ENCODE measurements at regions not wholly inside any gene's neighbourhood (a gene's known extent, or its start where the extent isn't known, plus 50 kb on each side); places are given as distances from the start of the nearest gene placed in this dataset.

DNA sequence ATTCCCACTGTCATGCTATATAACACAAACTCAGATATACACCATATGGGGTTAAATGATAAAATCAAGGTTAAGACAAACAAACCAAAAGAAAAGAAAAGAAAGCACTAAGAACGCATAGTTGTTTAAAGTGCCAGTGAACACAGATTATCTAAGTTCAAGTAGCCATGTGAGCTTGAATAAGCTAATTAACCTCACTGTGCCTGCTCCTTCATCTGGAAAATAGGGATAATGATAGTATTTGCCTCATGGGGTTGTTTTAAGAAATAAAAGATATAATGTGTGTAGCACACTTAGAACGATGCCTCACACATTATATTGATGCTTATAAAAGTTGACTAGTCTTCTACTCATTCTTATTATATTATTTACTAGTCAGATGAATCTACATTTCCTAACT is 72.6 kb upstream of the IL12A start:
- Histone ChIP-seq H3K27ac (ENCODE audit: extremely low read depth, low read depth, low read length) (no peak overlapping the region), H3K36me3 (ENCODE audit: control insufficient read depth in 2 of 2, insufficient read depth in 1 of 2, low read length in 2 of 2) (no peaks in the 10 kb centered on the region), H3K4me1 (ENCODE audit: control insufficient read depth, insufficient read depth, low read length) (no peaks in the 10 kb centered on the region), H3K9me3 (ENCODE audit: control insufficient read depth, insufficient read depth, low read depth, low read length) (no peaks in the 10 kb centered on the region), H3K4me3 (ENCODE audit: low read depth, low read length) (no peak overlapping the region)
- ChIA-PET POLR2A (no interaction called here), CTCF (no interaction called here)
- TF ChIP-seq, protein P1, sequence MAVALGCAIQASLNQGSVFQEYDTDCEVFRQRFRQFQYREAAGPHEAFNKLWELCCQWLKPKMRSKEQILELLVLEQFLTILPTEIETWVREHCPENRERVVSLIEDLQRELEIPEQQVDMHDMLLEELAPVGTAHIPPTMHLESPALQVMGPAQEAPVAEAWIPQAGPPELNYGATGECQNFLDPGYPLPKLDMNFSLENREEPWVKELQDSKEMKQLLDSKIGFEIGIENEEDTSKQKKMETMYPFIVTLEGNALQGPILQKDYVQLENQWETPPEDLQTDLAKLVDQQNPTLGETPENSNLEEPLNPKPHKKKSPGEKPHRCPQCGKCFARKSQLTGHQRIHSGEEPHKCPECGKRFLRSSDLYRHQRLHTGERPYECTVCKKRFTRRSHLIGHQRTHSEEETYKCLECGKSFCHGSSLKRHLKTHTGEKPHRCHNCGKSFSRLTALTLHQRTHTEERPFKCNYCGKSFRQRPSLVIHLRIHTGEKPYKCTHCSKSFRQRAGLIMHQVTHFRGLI (tag by site-specific recombination; IDR thresholded peaks at IDR 0.05) = no peak
- TF ChIP-seq PRDM6 (tag by site-specific recombination; IDR thresholded peaks at IDR 0.05) = peak; percentile 38; the same call in 1 of the 2 replicates

DNA sequence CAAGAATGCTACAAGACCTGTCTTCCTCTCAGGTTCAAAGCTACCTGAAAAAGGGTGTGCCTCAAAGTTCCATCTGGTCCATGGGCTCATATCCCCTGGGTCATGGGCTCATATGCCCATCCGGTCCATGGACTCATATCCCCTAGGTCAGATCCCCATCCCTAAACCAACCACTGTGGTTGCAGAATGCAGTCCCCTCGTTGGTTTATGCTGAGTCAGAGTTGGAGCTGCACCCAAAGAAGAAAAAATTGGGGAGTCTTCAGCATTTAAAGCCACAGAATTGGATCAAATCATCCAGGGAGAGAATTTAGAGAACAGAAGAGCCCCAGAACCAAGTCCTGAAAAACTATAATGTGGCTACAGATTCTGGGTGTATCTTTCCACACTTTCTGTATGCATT is 71.5 kb upstream of the IL12A start:
- no peaks in the 10 kb centered on the region for H3K9me3 ChIP-seq (ENCODE audit: control insufficient read depth, insufficient read depth, low read depth, low read length)
- H3K4me3 ChIP-seq (ENCODE audit: low read depth, low read length) = no peak overlapping the region
- ChIA-PET CTCF (no interaction called here), POLR2A (no interaction called here)
- H3K36me3 ChIP-seq (ENCODE audit: control insufficient read depth in 2 of 2, insufficient read depth in 1 of 2, low read length in 2 of 2) = no peaks in the 10 kb centered on the region
- no peaks in the 10 kb centered on the region for H3K4me1 ChIP-seq (ENCODE audit: control insufficient read depth, insufficient read depth, low read length)
- H3K27ac ChIP-seq (ENCODE audit: extremely low read depth, low read depth, low read length) = no peak overlapping the region
- TF ChIP-seq, protein P2, sequence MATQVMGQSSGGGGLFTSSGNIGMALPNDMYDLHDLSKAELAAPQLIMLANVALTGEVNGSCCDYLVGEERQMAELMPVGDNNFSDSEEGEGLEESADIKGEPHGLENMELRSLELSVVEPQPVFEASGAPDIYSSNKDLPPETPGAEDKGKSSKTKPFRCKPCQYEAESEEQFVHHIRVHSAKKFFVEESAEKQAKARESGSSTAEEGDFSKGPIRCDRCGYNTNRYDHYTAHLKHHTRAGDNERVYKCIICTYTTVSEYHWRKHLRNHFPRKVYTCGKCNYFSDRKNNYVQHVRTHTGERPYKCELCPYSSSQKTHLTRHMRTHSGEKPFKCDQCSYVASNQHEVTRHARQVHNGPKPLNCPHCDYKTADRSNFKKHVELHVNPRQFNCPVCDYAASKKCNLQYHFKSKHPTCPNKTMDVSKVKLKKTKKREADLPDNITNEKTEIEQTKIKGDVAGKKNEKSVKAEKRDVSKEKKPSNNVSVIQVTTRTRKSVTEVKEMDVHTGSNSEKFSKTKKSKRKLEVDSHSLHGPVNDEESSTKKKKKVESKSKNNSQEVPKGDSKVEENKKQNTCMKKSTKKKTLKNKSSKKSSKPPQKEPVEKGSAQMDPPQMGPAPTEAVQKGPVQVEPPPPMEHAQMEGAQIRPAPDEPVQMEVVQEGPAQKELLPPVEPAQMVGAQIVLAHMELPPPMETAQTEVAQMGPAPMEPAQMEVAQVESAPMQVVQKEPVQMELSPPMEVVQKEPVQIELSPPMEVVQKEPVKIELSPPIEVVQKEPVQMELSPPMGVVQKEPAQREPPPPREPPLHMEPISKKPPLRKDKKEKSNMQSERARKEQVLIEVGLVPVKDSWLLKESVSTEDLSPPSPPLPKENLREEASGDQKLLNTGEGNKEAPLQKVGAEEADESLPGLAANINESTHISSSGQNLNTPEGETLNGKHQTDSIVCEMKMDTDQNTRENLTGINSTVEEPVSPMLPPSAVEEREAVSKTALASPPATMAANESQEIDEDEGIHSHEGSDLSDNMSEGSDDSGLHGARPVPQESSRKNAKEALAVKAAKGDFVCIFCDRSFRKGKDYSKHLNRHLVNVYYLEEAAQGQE (tag by site-specific recombination; IDR thresholded peaks at IDR 0.05) = no peak

GRCh38 chr3:159919873-159920272 is 68.8 kb upstream of the IL12A start:
- no peaks in the 10 kb centered on the region for H3K9me3 ChIP-seq (ENCODE audit: control insufficient read depth, insufficient read depth, low read depth, low read length)
- POLR2A ChIA-PET = no interaction called here
- TF ChIP-seq ZIC2 (tag by site-specific recombination; IDR thresholded peaks at IDR 0.05) (no peak), PRDM1 (tag by site-specific recombination; IDR thresholded peaks at IDR 0.05) (no peak)
- no peaks in the 10 kb centered on the region for H3K4me1 ChIP-seq (ENCODE audit: control insufficient read depth, insufficient read depth, low read length)
- H3K4me3 ChIP-seq (ENCODE audit: low read depth, low read length) = no peak overlapping the region
- CTCF ChIA-PET = no interaction called here
- no peaks in the 10 kb centered on the region for H3K36me3 ChIP-seq (ENCODE audit: control insufficient read depth in 2 of 2, insufficient read depth in 1 of 2, low read length in 2 of 2)
- no peak overlapping the region for H3K27ac ChIP-seq (ENCODE audit: extremely low read depth, low read depth, low read length)

DNA sequence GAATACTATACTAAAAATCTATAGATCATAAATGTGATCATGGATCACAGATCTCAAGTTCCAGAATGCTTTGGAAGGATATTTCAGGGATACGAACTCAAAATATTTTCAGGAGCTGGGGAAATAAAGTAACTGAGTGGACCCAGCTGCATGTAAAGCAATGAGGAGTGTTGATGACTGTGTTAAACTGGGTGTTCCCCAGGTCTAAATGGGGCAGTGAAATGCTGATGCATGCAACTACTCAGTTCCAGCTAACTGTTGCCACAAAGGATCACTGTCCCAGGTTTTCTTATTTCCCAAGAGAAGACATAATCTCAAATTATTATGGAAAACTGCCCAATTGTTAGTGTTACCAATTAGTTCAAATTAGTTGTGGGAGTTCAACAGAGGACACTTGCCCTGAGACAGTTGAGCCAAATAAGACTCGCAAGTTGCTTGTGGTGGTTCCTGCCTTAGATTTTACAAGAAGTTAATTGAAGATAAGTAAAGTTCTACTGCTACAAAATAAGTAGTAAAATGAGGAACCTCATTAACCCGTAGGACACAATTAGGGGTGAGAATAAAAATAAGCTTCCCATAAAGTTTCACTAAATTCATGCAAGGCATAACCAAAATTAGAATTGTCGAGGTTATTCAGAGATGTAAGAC is 66.3 kb upstream of the IL12A start:
- Histone ChIP-seq H3K36me3 (ENCODE audit: control insufficient read depth in 2 of 2, insufficient read depth in 1 of 2, low read length in 2 of 2) (no peaks in the 10 kb centered on the region), H3K9me3 (ENCODE audit: control insufficient read depth, insufficient read depth, low read depth, low read length) (no peaks in the 10 kb centered on the region), H3K4me1 (ENCODE audit: control insufficient read depth, insufficient read depth, low read length) (no peaks in the 10 kb centered on the region), H3K27ac (ENCODE audit: extremely low read depth, low read depth, low read length) (no peak overlapping the region), H3K4me3 (ENCODE audit: low read depth, low read length) (no peak overlapping the region)
- POLR2A ChIA-PET = no interaction called here
- CTCF ChIA-PET = interaction anchor here (0.6 to 1.4 kb wide), 3 partner anchors 34 to 1693 kb away, joined by 3 to 4 read pairs (median 3); no protein-coding TSS in a partner anchor
- TF ChIP-seq ZNF155 (tag by site-specific recombination; IDR thresholded peaks at IDR 0.05) (no peak), ZNF350 (tag by site-specific recombination; IDR thresholded peaks at IDR 0.05) (no peak), HOXA7 (CRISPR knock-in tag; IDR thresholded peaks at IDR 0.05; ENCODE audit: borderline replicate concordance) (no peak), PATZ1 (tag by site-specific recombination; IDR thresholded peaks at IDR 0.05) (no peak), ZNF768 (tag by site-specific recombination; IDR thresholded peaks at IDR 0.05) (no peak), KLF8 (tag by site-specific recombination; IDR thresholded peaks at IDR 0.05) (no peak), ZNF830 (tag by site-specific recombination; IDR thresholded peaks at IDR 0.05; ENCODE audit: low read depth) (no peak), ZNF140 (tag by site-specific recombination; IDR thresholded peaks at IDR 0.05) (no peak), KLF1 (tag by site-specific recombination; IDR thresholded peaks at IDR 0.05) (no peak), ZBTB7A (tag by site-specific recombination; IDR thresholded peaks at IDR 0.05; ENCODE audit: low read depth) (no peak), ZNF530 (tag by site-specific recombination; IDR thresholded peaks at IDR 0.05; ENCODE audit: low read depth) (no peak)
- TF ChIP-seq, protein P3, sequence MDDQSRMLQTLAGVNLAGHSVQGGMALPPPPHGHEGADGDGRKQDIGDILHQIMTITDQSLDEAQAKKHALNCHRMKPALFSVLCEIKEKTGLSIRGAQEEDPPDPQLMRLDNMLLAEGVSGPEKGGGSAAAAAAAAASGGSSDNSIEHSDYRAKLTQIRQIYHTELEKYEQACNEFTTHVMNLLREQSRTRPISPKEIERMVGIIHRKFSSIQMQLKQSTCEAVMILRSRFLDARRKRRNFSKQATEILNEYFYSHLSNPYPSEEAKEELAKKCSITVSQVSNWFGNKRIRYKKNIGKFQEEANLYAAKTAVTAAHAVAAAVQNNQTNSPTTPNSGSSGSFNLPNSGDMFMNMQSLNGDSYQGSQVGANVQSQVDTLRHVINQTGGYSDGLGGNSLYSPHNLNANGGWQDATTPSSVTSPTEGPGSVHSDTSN (CRISPR knock-in tag; IDR thresholded peaks at IDR 0.05) = no peak

All from HEK293 (cell line).